GM18502 (cell line): ENCODE measurements at regions not wholly inside any gene's neighbourhood (a gene's known extent, or its start where the extent isn't known, plus 50 kb on each side); places are given as distances from the start of the nearest gene placed in this dataset.
"Not testable (repeated sequence)": the region's sequence is repeated elsewhere in the genome, so short reads cannot be mapped to it uniquely, and the experiment has no call there.

Source experiments
- ATAC-seq: cut with Tn5 transposase; IDR thresholded peaks from one replicate; pipeline ENCODE4 v1.9.1; 2021; ENCODE audit warnings: mild to moderate bottlenecking; ENCODE audit not compliant: unreplicated experiment, poor library complexity

GRCh38 chr3:31092748-31093589 lies 198.5 kb upstream of the GADL1 start:
- no peak for ATAC-seq

- ATAC-seq, result no peak
These were observed 199.1 kb upstream of the GADL1 start for GRCh38 chr3:31093606-31094005.

- ATAC-seq, result no peak
These were observed 199.6 kb upstream of the GADL1 start for GRCh38 chr3:31094048-31094447.

GRCh38 chr3:31095255-31095654 lies 200.8 kb upstream of the GADL1 start:
- no peak for ATAC-seq

GRCh38 chr3:31096661-31097395 lies 202.4 kb upstream of the GADL1 start:
- ATAC-seq, result no peak

GRCh38 chr3:31100519-31100918 lies 206.1 kb upstream of the GADL1 start:
- ATAC-seq, result no peak

- not testable (repeated sequence) for ATAC-seq
These were observed 206.8 kb upstream of the GADL1 start for GRCh38 chr3:31101285-31101684.

- ATAC-seq, result no peak
These were observed 207.9 kb upstream of the GADL1 start for GRCh38 chr3:31102196-31102879.

GRCh38 chr3:31103181-31103580 lies 208.7 kb upstream of the GADL1 start:
- no peak for ATAC-seq

GRCh38 chr3:31103623-31104180 lies 209.2 kb upstream of the GADL1 start:
- ATAC-seq, result no peak

- ATAC-seq, result no peak
These were observed 210.6 kb upstream of the GADL1 start for GRCh38 chr3:31105011-31105410.

- ATAC-seq, result no peak
These were observed 211.1 kb upstream of the GADL1 start for GRCh38 chr3:31105438-31106077.

- no peak for ATAC-seq
These were observed 211.7 kb upstream of the GADL1 start for GRCh38 chr3:31106204-31106603.

GRCh38 chr3:31106912-31107311 lies 212.5 kb upstream of the GADL1 start:
- peak; percentile 93 for ATAC-seq

GRCh38 chr3:31114929-31115283 lies 220.4 kb upstream of the GADL1 start:
- ATAC-seq, result no peak

- ATAC-seq, result not testable (repeated sequence)
These were observed 221.1 kb upstream of the GADL1 start for GRCh38 chr3:31115531-31115930.

GRCh38 chr3:31116651-31117050 lies 222.2 kb upstream of the GADL1 start:
- no peak for ATAC-seq

- no peak for ATAC-seq
These were observed 223.4 kb upstream of the GADL1 start for GRCh38 chr3:31117854-31118253.

GRCh38 chr3:31124373-31124772 lies 229.9 kb upstream of the GADL1 start:
- ATAC-seq, result no peak

- ATAC-seq, result no peak
These were observed 231.1 kb upstream of the GADL1 start for GRCh38 chr3:31125413-31126020.
